B cell (primary cell): ENCODE measurements at regions not wholly inside any gene's neighbourhood (a gene's known extent, or its start where the extent isn't known, plus 50 kb on each side); places are given as distances from the start of the nearest gene placed in this dataset.

ENCODE experiments used
- CTCF ChIP-seq: fragments of 200-600 bp; IDR thresholded peaks from one replicate; pipeline ENCODE4 v1.8.0; 2022; ENCODE audit warnings: antibody characterized with exemption, mild to moderate bottlenecking
- EZH2 ChIP-seq: IDR thresholded peaks from 2 replicates; pipeline ENCODE4 v1.6.1; 2012; ENCODE audit warnings: borderline replicate concordance, low read depth, mild to moderate bottlenecking, moderate library complexity, low read length; ENCODE audit not compliant: insufficient read depth, poor library complexity, severe bottlenecking

DNA sequence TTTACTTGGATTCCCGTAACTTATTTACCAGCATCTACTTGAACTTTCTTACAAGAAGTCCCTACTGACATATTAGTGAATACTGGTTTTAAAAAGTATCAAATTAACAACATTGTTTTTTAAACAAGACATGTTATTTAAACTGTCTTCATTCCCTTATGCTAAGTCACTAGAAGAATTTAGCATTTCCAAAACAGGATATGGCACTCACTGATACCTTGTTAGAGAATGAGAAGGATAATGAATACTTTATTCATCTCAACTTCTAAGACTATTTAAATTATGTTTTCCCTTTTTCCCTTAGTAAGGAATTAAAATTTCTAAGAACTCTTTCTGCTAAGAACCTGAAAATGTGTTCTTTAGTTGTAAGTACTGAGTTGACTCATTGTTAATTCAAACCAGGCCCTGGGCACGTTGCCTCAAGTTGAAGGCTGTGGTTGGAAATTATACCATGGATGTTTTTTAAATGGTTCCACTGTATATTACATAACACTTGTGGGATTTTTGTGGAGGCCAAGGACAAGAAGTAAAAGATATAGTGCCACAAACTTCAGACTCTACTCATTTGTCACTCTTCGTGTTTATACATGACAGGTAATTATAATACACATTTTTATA lies 219.0 kb upstream of the EDIL3 start:
- no peak for TF ChIP-seq CTCF
- TF ChIP-seq EZH2 = no peak
